Stomach (tissue), 8 donors: ENCODE measurements at regions not wholly inside any gene's neighbourhood (a gene's known extent, or its start where the extent isn't known, plus 50 kb on each side); places are given as distances from the start of the nearest gene placed in this dataset.

Experiments used
- DNase-seq, 2 donors: peaks; one replicate each; pipeline versions ENCODE4 v3.0.0 to v3.0.0-alpha.2; 2013 to 2019
- H3K27ac ChIP-seq, 5 donors: fragments of 200-600 bp in 4 of 5; sonication (generic) in 4 of 5; one replicate each; pipeline ENCODE4 v1.5.1; 2013 to 2019; ENCODE audit warnings: mild to moderate bottlenecking in 1 of 5, moderate library complexity in 1 of 5
- H3K27me3 ChIP-seq, 3 donors: fragments of 200-600 bp; sonication (generic); one replicate each; pipeline ENCODE4 v1.5.1; 2017 to 2019; ENCODE audit warnings: mixed run types in 1 of 3
- H3K36me3 ChIP-seq, 4 donors: fragments of 200-600 bp; sonication (generic); 1 replicate in 3 of 4; 2 replicates in 1 of 4; pipeline ENCODE4 v1.5.1; 2016 to 2019
- H3K4me1 ChIP-seq, 4 donors: fragments of 200-600 bp; sonication (generic); one replicate each; pipeline ENCODE4 v1.5.1; 2016 to 2019
- H3K4me3 ChIP-seq, 4 donors: fragments of 200-600 bp; sonication (generic) in 3 of 4; one replicate each; pipeline ENCODE4 v1.5.1; 2016 to 2019; ENCODE audit warnings: mild to moderate bottlenecking in 1 of 4
- H3K9me3 ChIP-seq, 4 donors: fragments of 200-600 bp; sonication (generic); one replicate each; pipeline ENCODE4 v1.5.1; 2016 to 2019
- CTCF ChIP-seq, 7 experiments: fragments of 450-650 bp in 4 of 7; fragments of 200-600 bp in 3 of 7; sonication (generic) in 3 of 7; IDR thresholded peaks; one replicate each; pipeline ENCODE4 v1.5.1; 2016 to 2019; ENCODE audit warnings: antibody characterized with exemption in 7 of 7, control low read depth in 2 of 7, mild to moderate bottlenecking in 1 of 7
- EP300 ChIP-seq: sonication (generic); formaldehyde crosslinking; IDR thresholded peaks from one replicate; pipeline ENCODE4 v1.6.1; 2017; ENCODE audit warnings: antibody characterized with exemption
- POLR2A ChIP-seq, 4 donors: fragments of 450-650 bp; IDR thresholded peaks; one replicate each; pipeline ENCODE4 v1.6.1; 2016; ENCODE audit warnings: antibody characterized with exemption in 4 of 4, control low read depth in 2 of 4, mild to moderate bottlenecking in 1 of 4, moderate library complexity in 1 of 4
- POLR2AphosphoS5 ChIP-seq, 3 donors: sonication (generic); formaldehyde crosslinking; IDR thresholded peaks; one replicate each; pipeline ENCODE4 v1.6.1; 2016; ENCODE audit warnings: antibody characterized with exemption in 3 of 3
- WGBS, 5 donors: extraction: QIAGEN DNeasy Blood & Tissue Kit in 3 of 5; methylation state at CpG; one replicate each; pipeline versions ENCODE4 v1.1.5 to v1.1.7; 2013 to 2018; 5-methylcytosine and 5-hydroxymethylcytosine counted together
- intact Hi-C: fragments of 100-400 bp; cut with DNase I; formaldehyde crosslinking; loops from one replicate; pipeline ENCODE4 v1.15.1; 2023; ENCODE audit warnings: low total_unique reads
- donor health status: healthy with polysubstance abuse.
- donor health status: Bipolar disorder and iron deficiency.
- donor health status: healthy.

- Histone ChIP-seq H3K9me3 (no peaks in the 10 kb centered on the region), H3K27me3 (no peaks in the 10 kb centered on the region), H3K4me1 (no peaks in the 10 kb centered on the region), H3K4me3 (no peak overlapping the region), H3K36me3 (no peaks in the 10 kb centered on the region), H3K27ac (no peak overlapping the region)
- TF ChIP-seq POLR2A (IDR thresholded peaks at IDR 0.05) (no peak), CTCF (IDR thresholded peaks at IDR 0.05) (no peak), EP300 (no peak), POLR2AphosphoS5 (IDR thresholded peaks at IDR 0.05) (no peak)
- intact Hi-C loops, result no loop called here
- 25 to 63% (median 50%) methylated on average over 1 of the region's 1 CpG for WGBS, 5 donors
- peak in 1 of 2 donors; percentile 15 for DNase-seq
These were observed 117.9 kb upstream of the RGMA start for GRCh38 chr15:93206893-93207292.

- intact Hi-C loops, result no loop called here
- no peaks in the 10 kb centered on the region for H3K9me3 ChIP-seq
- H3K4me3 ChIP-seq, result no peak overlapping the region
- TF ChIP-seq EP300 (no peak), CTCF (IDR thresholded peaks at IDR 0.05) (no peak), POLR2A (IDR thresholded peaks at IDR 0.05) (no peak), POLR2AphosphoS5 (IDR thresholded peaks at IDR 0.05) (no peak)
- WGBS, 5 donors, result 76 to 84% (median 80%) methylated on average over 8 of the region's 8 CpGs
- DNase-seq, result no peak
- no peaks in the 10 kb centered on the region for H3K27me3 ChIP-seq
- H3K4me1 ChIP-seq, result no peaks in the 10 kb centered on the region
- H3K36me3 ChIP-seq, result no peaks in the 10 kb centered on the region
- H3K27ac ChIP-seq, result no peak overlapping the region
These were observed 116.4 kb upstream of the RGMA start for GRCh38 chr15:93205413-93205812.

GRCh38 chr15:93203036-93203435 is 114.0 kb upstream of the RGMA start:
- no peak overlapping the region for H3K4me3 ChIP-seq
- H3K36me3 ChIP-seq, result no peaks in the 10 kb centered on the region
- intact Hi-C loops, result no loop called here
- H3K4me1 ChIP-seq, result no peaks in the 10 kb centered on the region
- TF ChIP-seq EP300 (no peak), CTCF (IDR thresholded peaks at IDR 0.05) (no peak), POLR2A (IDR thresholded peaks at IDR 0.05) (no peak), POLR2AphosphoS5 (IDR thresholded peaks at IDR 0.05) (no peak)
- no peak overlapping the region for H3K27ac ChIP-seq
- 10 to 34% (median 13%) methylated on average over 1 of the region's 1 CpG for whole genome bisulfite sequencing, 5 donors
- H3K9me3 ChIP-seq, result peaks cover 0 to 5% (median 2%) of the 10 kb centered on the region in 4 donors
- no peak for DNase-seq
- H3K27me3 ChIP-seq, result no peaks in the 10 kb centered on the region

- intact Hi-C loops, result no loop called here
- H3K9me3 ChIP-seq, result peaks cover 0 to 12% (median 4%) of the 10 kb centered on the region in 4 donors
- no peak overlapping the region for H3K27ac ChIP-seq
- H3K36me3 ChIP-seq, result no peaks in the 10 kb centered on the region
- H3K27me3 ChIP-seq, result no peaks in the 10 kb centered on the region
- WGBS, 5 donors, result 81 to 91% (median 88%) methylated on average over 3 of the region's 3 CpGs
- no peak for DNase-seq
- TF ChIP-seq EP300, result no peak
- TF ChIP-seq CTCF (IDR thresholded peaks at IDR 0.05), result no peak
- no peak for TF ChIP-seq POLR2AphosphoS5 (IDR thresholded peaks at IDR 0.05)
- TF ChIP-seq POLR2A (IDR thresholded peaks at IDR 0.05), result no peak
- H3K4me1 ChIP-seq, result no peaks in the 10 kb centered on the region
- no peak overlapping the region for H3K4me3 ChIP-seq
These were observed 113.4 kb upstream of the RGMA start for GRCh38 chr15:93202405-93202804.
